Memory B cell (primary cell): ENCODE measurements at regions not wholly inside any gene's neighbourhood (a gene's known extent, or its start where the extent isn't known, plus 50 kb on each side); places are given as distances from the start of the nearest gene placed in this dataset.

Experiments
- ATAC-seq: fragments of 150-1000 bp; cut with Tn5 transposase; 2 replicates; pipeline ENCODE4 v1.10.0; 2021; ENCODE audit warnings: low read depth, mild to moderate bottlenecking, moderate library complexity
- DNase-seq, 2 donors: peaks; one replicate each; pipeline ENCODE4 v3.0.0; 2022; ENCODE audit warnings: low spot score in 2 of 2
- H3K27ac Mint-ChIP-seq: one replicate; pipeline ENCODE4 v1.8.0; 2022; ENCODE audit warnings: mild to moderate bottlenecking, moderate library complexity, mixed read lengths
- H3K27me3 Mint-ChIP-seq: one replicate; pipeline ENCODE4 v1.8.0; 2022; ENCODE audit warnings: mixed read lengths
- H3K36me3 Mint-ChIP-seq: one replicate; pipeline ENCODE4 v1.8.0; 2022; ENCODE audit warnings: mild to moderate bottlenecking, mixed read lengths
- H3K4me1 Mint-ChIP-seq: one replicate; pipeline ENCODE4 v1.8.0; 2022; ENCODE audit warnings: mixed read lengths
- H3K4me3 Mint-ChIP-seq: one replicate; pipeline ENCODE4 v1.8.0; 2022; ENCODE audit warnings: mild to moderate bottlenecking, moderate library complexity, mixed read lengths
- H3K9me3 Mint-ChIP-seq: one replicate; pipeline ENCODE4 v1.8.0; 2022; ENCODE audit warnings: mixed read lengths

DNA sequence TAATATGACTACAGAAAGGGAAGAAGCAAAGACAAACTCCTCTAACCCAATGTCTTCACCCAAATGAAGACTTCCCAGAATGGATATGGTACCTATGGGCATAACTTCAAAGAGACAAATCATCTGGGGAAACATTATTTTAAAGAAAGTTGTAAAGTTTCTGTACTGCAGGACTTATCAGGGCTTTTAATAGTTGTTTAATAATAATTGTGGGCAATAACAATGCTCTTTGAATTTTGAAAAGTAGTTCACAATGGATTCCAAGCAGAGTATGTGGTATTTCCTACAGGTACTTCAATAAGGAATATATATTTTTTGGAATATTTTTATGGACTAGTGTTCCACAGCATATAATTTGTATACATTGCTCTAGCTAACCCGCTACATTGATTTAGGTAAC lies 503.1 kb downstream of the MCTP2 start:
- Mint-ChIP-seq H3K36me3 (no peaks in the 10 kb centered on the region), H3K27me3 (no peaks in the 10 kb centered on the region), H3K27ac (no peak overlapping the region), H3K4me3 (no peak overlapping the region), H3K9me3 (peaks cover 2% of the 10 kb centered on the region), H3K4me1 (no peaks in the 10 kb centered on the region)
- ATAC-seq (no peak), DNase-seq (no peak)

DNA sequence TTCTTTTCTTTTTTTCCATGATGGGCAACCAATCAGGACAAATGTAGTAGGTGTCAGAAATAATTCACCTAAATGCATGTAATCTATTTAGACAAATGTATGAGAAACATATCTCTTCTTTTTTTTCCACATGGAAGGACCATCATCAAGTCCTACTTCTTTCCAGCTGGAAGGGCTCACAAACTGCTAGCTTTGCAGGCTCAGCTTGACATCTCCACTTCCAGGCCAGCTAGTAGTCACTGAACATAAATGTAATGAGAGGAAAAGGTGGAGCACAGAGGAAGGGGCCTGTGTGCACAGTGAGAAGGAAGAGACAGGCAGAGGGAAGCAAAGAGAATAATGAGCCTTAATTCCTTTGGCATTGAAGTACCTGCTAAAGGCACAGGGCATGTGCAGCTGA lies 504.9 kb downstream of the MCTP2 start:
- H3K27ac Mint-ChIP-seq, result no peak overlapping the region

DNA sequence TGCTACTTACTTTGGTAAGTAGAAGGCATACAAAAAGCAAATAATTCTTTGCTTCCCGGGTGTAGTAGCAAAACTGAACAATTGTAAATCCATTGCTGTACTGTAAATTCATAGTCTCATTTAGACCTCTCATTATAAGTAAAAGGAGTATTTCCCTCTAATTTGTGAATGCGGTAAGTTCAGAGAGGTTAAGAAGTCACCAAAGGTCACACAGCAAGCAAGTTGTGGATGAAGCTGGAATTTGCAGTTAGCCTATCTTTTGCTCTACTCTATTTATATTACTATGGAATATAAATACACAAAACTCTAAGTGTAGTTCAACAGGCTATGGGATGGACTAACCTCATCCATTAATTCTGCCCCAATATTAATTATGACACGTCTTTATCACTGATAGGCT lies 508.3 kb downstream of the MCTP2 start:
- H3K9me3 Mint-ChIP-seq, result peaks cover 3% of the 10 kb centered on the region
- H3K27ac Mint-ChIP-seq, result no peak overlapping the region

More for the DNA sequence above, 504.9 kb downstream of the MCTP2 start:
- Mint-ChIP-seq H3K4me3 (no peak overlapping the region), H3K4me1 (no peaks in the 10 kb centered on the region), H3K9me3 (peaks cover 2% of the 10 kb centered on the region), H3K27me3 (no peaks in the 10 kb centered on the region), H3K36me3 (no peaks in the 10 kb centered on the region)
- DNase-seq (no peak), ATAC-seq (no peak)

GRCh38 chr15:94740469-94740868 lies 509.1 kb downstream of the MCTP2 start:
- no peak for ATAC-seq
- H3K9me3 Mint-ChIP-seq, result peaks cover 3% of the 10 kb centered on the region
- no peak overlapping the region for H3K4me3 Mint-ChIP-seq
- no peak overlapping the region for H3K27ac Mint-ChIP-seq
- H3K4me1 Mint-ChIP-seq, result no peaks in the 10 kb centered on the region
- DNase-seq, result no peak
- H3K36me3 Mint-ChIP-seq, result no peaks in the 10 kb centered on the region
- H3K27me3 Mint-ChIP-seq, result no peaks in the 10 kb centered on the region

More for the DNA sequence above, 508.3 kb downstream of the MCTP2 start:
- no peak for ATAC-seq
- Mint-ChIP-seq H3K36me3 (no peaks in the 10 kb centered on the region), H3K4me3 (no peak overlapping the region), H3K27me3 (no peaks in the 10 kb centered on the region), H3K4me1 (no peaks in the 10 kb centered on the region)
- no peak for DNase-seq

DNA sequence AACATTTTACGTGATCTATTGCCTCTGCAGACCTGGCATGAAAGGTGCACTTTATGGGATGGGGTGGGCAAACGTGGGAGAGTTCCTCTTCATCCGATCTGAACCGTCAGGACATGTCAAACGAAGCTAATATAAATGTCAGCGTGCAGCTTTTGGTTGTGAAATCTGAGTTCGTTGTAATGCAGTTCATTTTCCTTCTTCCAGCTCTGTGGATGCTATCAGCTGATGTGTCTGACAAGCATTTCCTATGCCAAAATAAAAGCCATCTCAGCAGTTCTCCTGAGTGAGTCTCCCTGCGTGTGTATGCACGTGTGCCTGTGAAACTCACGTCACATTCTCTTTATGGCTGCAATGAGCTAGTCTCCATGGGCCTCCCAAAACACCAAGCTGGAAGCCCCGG lies 512.3 kb downstream of the MCTP2 start:
- DNase-seq, result no peak
- Mint-ChIP-seq H3K36me3 (no peaks in the 10 kb centered on the region), H3K27ac (no peak overlapping the region), H3K27me3 (no peaks in the 10 kb centered on the region), H3K9me3 (peaks cover 3% of the 10 kb centered on the region), H3K4me1 (no peaks in the 10 kb centered on the region), H3K4me3 (no peak overlapping the region)
- ATAC-seq, result no peak

GRCh38 chr15:94744080-94744793 lies 512.9 kb downstream of the MCTP2 start:
- H3K9me3 Mint-ChIP-seq, result peaks cover 3% of the 10 kb centered on the region
- no peak for ATAC-seq

GRCh38 chr15:94745371-94745770 lies 514.0 kb downstream of the MCTP2 start:
- DNase-seq (no peak), ATAC-seq (no peak)
- Mint-ChIP-seq H3K36me3 (no peaks in the 10 kb centered on the region), H3K4me1 (no peaks in the 10 kb centered on the region), H3K27ac (no peak overlapping the region), H3K27me3 (no peaks in the 10 kb centered on the region), H3K9me3 (peaks cover 3% of the 10 kb centered on the region), H3K4me3 (no peak overlapping the region)

More at GRCh38 chr15:94744080-94744793, 512.9 kb downstream of the MCTP2 start:
- H3K4me1 Mint-ChIP-seq, result no peaks in the 10 kb centered on the region
- no peaks in the 10 kb centered on the region for H3K27me3 Mint-ChIP-seq
- no peak overlapping the region for H3K4me3 Mint-ChIP-seq
- H3K27ac Mint-ChIP-seq, result no peak overlapping the region
- no peaks in the 10 kb centered on the region for H3K36me3 Mint-ChIP-seq
- DNase-seq, result no peak

GRCh38 chr15:94747510-94747909 lies 516.1 kb downstream of the MCTP2 start:
- Mint-ChIP-seq H3K36me3 (no peaks in the 10 kb centered on the region), H3K4me1 (no peaks in the 10 kb centered on the region), H3K27ac (no peak overlapping the region), H3K9me3 (peaks cover 1% of the 10 kb centered on the region), H3K27me3 (no peaks in the 10 kb centered on the region), H3K4me3 (no peak overlapping the region)
- ATAC-seq (no peak), DNase-seq (no peak)

DNA sequence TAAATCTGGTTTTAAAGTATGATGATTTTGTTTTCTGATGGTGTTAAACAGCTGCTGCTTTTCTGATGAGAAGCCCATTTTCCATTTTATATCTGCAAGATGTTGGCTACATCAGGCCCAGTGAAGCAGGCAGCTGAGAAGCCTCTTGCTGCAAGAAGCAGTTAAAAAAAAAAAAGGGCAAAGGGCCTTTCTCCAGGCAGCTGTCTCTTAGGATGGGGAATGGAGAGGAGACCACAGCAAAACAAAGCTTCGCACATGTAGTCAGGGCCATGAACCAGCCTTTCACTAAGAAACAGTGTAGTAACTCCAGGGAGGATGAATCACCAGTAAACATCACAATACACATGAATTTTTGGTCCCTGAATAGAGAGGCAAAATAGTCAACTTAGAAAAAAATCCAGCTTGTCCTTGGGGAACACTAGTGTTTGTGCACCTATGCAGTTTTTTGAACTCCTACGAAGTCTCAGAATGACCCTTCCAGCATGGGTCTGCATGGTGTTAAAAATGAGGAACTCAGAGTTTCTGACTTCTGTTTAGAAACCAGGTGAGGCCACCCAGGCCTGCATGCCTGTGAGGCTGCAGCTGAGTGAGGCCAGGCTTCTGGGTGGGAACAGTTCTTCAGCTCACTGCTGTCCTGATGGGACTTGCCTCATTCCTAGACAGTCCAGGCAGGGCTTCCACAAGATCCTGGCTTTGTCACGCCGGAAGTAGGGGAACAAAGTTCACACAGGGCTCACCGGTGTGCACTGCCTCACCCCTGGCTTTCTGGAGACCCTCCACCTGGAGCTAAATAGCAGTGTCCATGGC lies 518.7 kb downstream of the MCTP2 start:
- Mint-ChIP-seq H3K36me3 (no peaks in the 10 kb centered on the region), H3K4me3 (no peak overlapping the region), H3K27me3 (no peaks in the 10 kb centered on the region), H3K4me1 (no peaks in the 10 kb centered on the region), H3K27ac (no peak overlapping the region), H3K9me3 (peaks cover 5% of the 10 kb centered on the region)
- DNase-seq (no peak), ATAC-seq (no peak)

- Mint-ChIP-seq H3K27me3 (peaks cover 1% of the 10 kb centered on the region), H3K9me3 (no peaks in the 10 kb centered on the region), H3K4me1 (no peaks in the 10 kb centered on the region), H3K4me3 (no peak overlapping the region), H3K36me3 (no peaks in the 10 kb centered on the region), H3K27ac (no peak overlapping the region)
- DNase-seq (no peak), ATAC-seq (no peak)
These were observed 529.0 kb downstream of the MCTP2 start for GRCh38 chr15:94760348-94760747.

GRCh38 chr15:94761574-94761973 lies 530.2 kb downstream of the MCTP2 start:
- no peak overlapping the region for H3K4me3 Mint-ChIP-seq
- no peak overlapping the region for H3K27ac Mint-ChIP-seq
- DNase-seq (no peak), ATAC-seq (no peak)
- H3K9me3 Mint-ChIP-seq, result no peaks in the 10 kb centered on the region
- H3K36me3 Mint-ChIP-seq, result no peaks in the 10 kb centered on the region
- H3K4me1 Mint-ChIP-seq, result no peaks in the 10 kb centered on the region
- H3K27me3 Mint-ChIP-seq, result peaks cover 1% of the 10 kb centered on the region

GRCh38 chr15:94769089-94769488 lies 537.7 kb downstream of the MCTP2 start:
- no peak for DNase-seq
- Mint-ChIP-seq H3K9me3 (no peaks in the 10 kb centered on the region), H3K4me3 (no peak overlapping the region), H3K36me3 (no peaks in the 10 kb centered on the region), H3K27me3 (no peaks in the 10 kb centered on the region), H3K27ac (no peak overlapping the region), H3K4me1 (no peaks in the 10 kb centered on the region)
- no peak for ATAC-seq

- Mint-ChIP-seq H3K9me3 (peaks cover 2% of the 10 kb centered on the region), H3K4me1 (no peaks in the 10 kb centered on the region), H3K27ac (no peak overlapping the region), H3K4me3 (no peak overlapping the region), H3K27me3 (no peaks in the 10 kb centered on the region), H3K36me3 (no peaks in the 10 kb centered on the region)
- DNase-seq, result no peak
- ATAC-seq, result no peak
These were observed 538.8 kb downstream of the MCTP2 start for GRCh38 chr15:94770199-94770598.

- H3K36me3 Mint-ChIP-seq, result no peaks in the 10 kb centered on the region
- H3K27ac Mint-ChIP-seq, result no peak overlapping the region
- H3K9me3 Mint-ChIP-seq, result peaks cover 3% of the 10 kb centered on the region
- no peaks in the 10 kb centered on the region for H3K27me3 Mint-ChIP-seq
- no peaks in the 10 kb centered on the region for H3K4me1 Mint-ChIP-seq
- no peak for DNase-seq
- no peak for ATAC-seq
- no peak overlapping the region for H3K4me3 Mint-ChIP-seq
These were observed 545.7 kb downstream of the MCTP2 start for GRCh38 chr15:94777037-94777436.
